B cell (primary cell): ENCODE measurements at regions not wholly inside any gene's neighbourhood (a gene's known extent, or its start where the extent isn't known, plus 50 kb on each side); places are given as distances from the start of the nearest gene placed in this dataset.

ENCODE experiments used
- ATAC-seq: fragments of 200-7000 bp; cut with Tn5 transposase; one replicate; pipeline ENCODE4 v1.10.0; 2021; ENCODE audit warnings: low read depth, mild to moderate bottlenecking, moderate number of reproducible peaks, moderate library complexity
- CTCF ChIA-PET: fragments of 350-600 bp; sonication (Branson Sonifier 250); formaldehyde crosslinking; loops from one replicate; lab custom pipeline; 2021; ENCODE audit warnings: antibody characterized with exemption, inconsistent platforms; lab: Charles Lee
- POLR2A ChIA-PET: fragments of 350-600 bp; sonication (Branson Sonifier 250); formaldehyde crosslinking; loops from one replicate; lab custom pipeline; 2021; ENCODE audit warnings: antibody characterized with exemption; lab: Charles Lee
- DNase-seq: peaks from one replicate; pipeline ENCODE4 v3.0.0; 2013
- H2AFZ ChIP-seq: 2 replicates; pipeline ENCODE4 v1.6.1; 2012; ENCODE audit warnings: mild to moderate bottlenecking, low read depth, low read length; ENCODE audit not compliant: insufficient read depth, poor library complexity, severe bottlenecking
- H3K27ac ChIP-seq, 2 donors: 1 replicate in 1 of 2; 2 replicates in 1 of 2; pipeline ENCODE4 v1.5.1; 2012 to 2013; ENCODE audit warnings: low read length in 2 of 2, mild to moderate bottlenecking in 2 of 2, moderate library complexity in 1 of 2
- H3K27me3 ChIP-seq, 4 experiments: fragments of 200-600 bp in 1 of 4; sonication (generic) in 1 of 4; replicated peaks in 1 of 4; 1 replicate in 2 of 4; 2 replicates in 2 of 4; pipeline versions ENCODE4 v1.6.1 to v1.7.0; 2013 to 2016; ENCODE audit warnings: low read length in 3 of 4, mild to moderate bottlenecking in 2 of 4, mixed read lengths in 1 of 4, moderate library complexity in 1 of 4; ENCODE audit not compliant: insufficient read depth in 4 of 4, control insufficient read depth in 3 of 4; ENCODE audit errors: control extremely low read depth in 1 of 4
- H3K36me3 ChIP-seq, 2 experiments: replicated peaks in 1 of 2; 1 replicate in 1 of 2; 2 replicates in 1 of 2; pipeline versions ENCODE4 v1.6.1 to v1.7.1; 2013; ENCODE audit warnings: low read length in 1 of 2; ENCODE audit not compliant: insufficient read depth in 2 of 2, control insufficient read depth in 1 of 2; ENCODE audit errors: control extremely low read depth in 1 of 2, extremely low read depth in 1 of 2
- H3K4me1 ChIP-seq, 2 donors: fragments of 200-600 bp in 1 of 2; sonication (generic) in 1 of 2; 1 replicate in 1 of 2; 2 replicates in 1 of 2; pipeline versions ENCODE4 v1.5.1 to v1.6.1; 2013 to 2017; ENCODE audit warnings: low read length in 2 of 2; ENCODE audit not compliant: control insufficient read depth in 2 of 2, insufficient read depth in 2 of 2
- H3K4me2 ChIP-seq: replicated peaks from 2 replicates; pipeline ENCODE3; 2012; ENCODE audit warnings: mild to moderate bottlenecking, low read depth, low read length; ENCODE audit not compliant: poor library complexity, severe bottlenecking
- H3K4me3 ChIP-seq, 5 experiments: fragments of 200-600 bp in 1 of 5; sonication (generic) in 1 of 5; 1 replicate in 3 of 5; 2 replicates in 2 of 5; pipeline versions ENCODE4 v1.5.1 to v1.7.0; 2011 to 2016; ENCODE audit warnings: low read length in 4 of 5, mild to moderate bottlenecking in 4 of 5, low read depth in 2 of 5, control low read depth in 1 of 5, moderate library complexity in 1 of 5; ENCODE audit not compliant: insufficient read depth in 1 of 5; ENCODE audit errors: control extremely low read depth in 1 of 5, extremely low read depth in 1 of 5
- H3K79me2 ChIP-seq: fragments of 200-600 bp; sonication (generic); one replicate; pipeline ENCODE4 v1.6.0; 2016; ENCODE audit warnings: low read length; ENCODE audit not compliant: control insufficient read depth, insufficient read depth
- H3K9ac ChIP-seq: fragments of 200-600 bp; sonication (generic); 2 replicates; pipeline ENCODE4 v1.6.1; 2017; ENCODE audit warnings: mild to moderate bottlenecking, low read length, moderate library complexity
- H3K9me3 ChIP-seq, 3 donors: one replicate each; pipeline versions ENCODE4 v1.6.1 to v1.7.1; 2013; ENCODE audit warnings: low read length in 2 of 3; ENCODE audit not compliant: control insufficient read depth in 2 of 3, insufficient read depth in 1 of 3; ENCODE audit errors: control extremely low read depth in 1 of 3
- H4K20me1 ChIP-seq: 2 replicates; pipeline ENCODE4 v1.6.0; 2012; ENCODE audit warnings: mild to moderate bottlenecking, low read length; ENCODE audit not compliant: insufficient read depth, control insufficient read depth, poor library complexity, severe bottlenecking
- H3K27ac Mint-ChIP-seq: one replicate; pipeline ENCODE4 v1.8.0; 2021; ENCODE audit warnings: mixed read lengths
- H3K27me3 Mint-ChIP-seq: one replicate; pipeline ENCODE4 v1.8.0; 2021; ENCODE audit warnings: mixed read lengths
- H3K4me1 Mint-ChIP-seq: one replicate; pipeline ENCODE4 v1.8.0; 2021; ENCODE audit warnings: mixed read lengths
- H3K4me3 Mint-ChIP-seq: one replicate; pipeline ENCODE4 v1.8.0; 2021; ENCODE audit warnings: mixed read lengths
- H3K9me3 Mint-ChIP-seq: one replicate; pipeline ENCODE4 v1.8.0; 2022; ENCODE audit warnings: mixed read lengths; ENCODE audit not compliant: insufficient read depth
- CTCF ChIP-seq: fragments of 200-600 bp; IDR thresholded peaks from one replicate; pipeline ENCODE4 v1.8.0; 2022; ENCODE audit warnings: antibody characterized with exemption, mild to moderate bottlenecking
- EZH2 ChIP-seq: IDR thresholded peaks from 2 replicates; pipeline ENCODE4 v1.6.1; 2012; ENCODE audit warnings: borderline replicate concordance, low read depth, mild to moderate bottlenecking, moderate library complexity, low read length; ENCODE audit not compliant: insufficient read depth, poor library complexity, severe bottlenecking
- WGBS: methylation state at CpG from one replicate; pipeline ENCODE4 v1.1.5; 2013; ENCODE audit warnings: missing lambda C conversion rate; ENCODE audit not compliant: insufficient coverage; 5-methylcytosine and 5-hydroxymethylcytosine counted together
- intact Hi-C: fragments of 100-400 bp; cut with micrococcal nuclease; formaldehyde crosslinking; loops from one replicate; pipeline ENCODE4 v1.10.0; 2022

GRCh38 chr7:97620495-97620894, 111.4 kb upstream of the TAC1 start:
- no peak overlapping the region for H3K4me3 Mint-ChIP-seq
- H3K4me1 Mint-ChIP-seq, result no peaks in the 10 kb centered on the region
- H3K27me3 Mint-ChIP-seq, result no peaks in the 10 kb centered on the region
- H3K79me2 ChIP-seq, result no peaks in the 10 kb centered on the region
- TF ChIP-seq CTCF (no peak), EZH2 (no peak)
- H2AFZ ChIP-seq, result no peak overlapping the region
- no peak overlapping the region for H3K27ac Mint-ChIP-seq
- no peaks in the 10 kb centered on the region for H3K36me3 ChIP-seq
- H3K9me3 Mint-ChIP-seq, result no peaks in the 10 kb centered on the region
- no peak overlapping the region for H3K4me3 ChIP-seq
- ATAC-seq, result no peak
- no peak overlapping the region for H3K9ac ChIP-seq
- no peaks in the 10 kb centered on the region for H3K4me1 ChIP-seq
- intact Hi-C loops, result no loop called here
- DNase-seq, result no peak
- 86% methylated on average over 1 of the region's 2 CpGs for WGBS
- ChIA-PET POLR2A (no interaction called here), CTCF (no interaction called here)
- no peak overlapping the region for H3K4me2 ChIP-seq
- peaks cover 0 to 3% (median 0%) of the 10 kb centered on the region in 3 donors for H3K9me3 ChIP-seq
- no peaks in the 10 kb centered on the region for H3K27me3 ChIP-seq
- no peak overlapping the region for H3K27ac ChIP-seq
- H4K20me1 ChIP-seq, result no peaks in the 10 kb centered on the region

- Histone ChIP-seq H2AFZ (no peak overlapping the region), H3K4me2 (no peak overlapping the region), H3K79me2 (no peaks in the 10 kb centered on the region), H3K9me3 (peaks cover 0 to 3% (median 0%) of the 10 kb centered on the region in 3 donors), H3K27me3 (no peaks in the 10 kb centered on the region), H3K27ac (no peak overlapping the region), H3K9ac (no peak overlapping the region), H4K20me1 (no peaks in the 10 kb centered on the region), H3K36me3 (no peaks in the 10 kb centered on the region), H3K4me1 (no peaks in the 10 kb centered on the region), H3K4me3 (no peak overlapping the region)
- Mint-ChIP-seq H3K9me3 (no peaks in the 10 kb centered on the region), H3K27ac (no peak overlapping the region), H3K27me3 (no peaks in the 10 kb centered on the region), H3K4me3 (no peak overlapping the region), H3K4me1 (no peaks in the 10 kb centered on the region)
- intact Hi-C loops, result no loop called here
- DNase-seq (no peak), ATAC-seq (no peak)
- CTCF ChIA-PET, result no interaction called here
- POLR2A ChIA-PET, result no interaction called here
- WGBS, result 20% methylated on average over 1 of the region's 3 CpGs
- TF ChIP-seq EZH2 (no peak), CTCF (no peak)
These were observed 108.6 kb upstream of the TAC1 start for GRCh38 chr7:97623333-97623732.
